ENCODE measurements at regions not wholly inside any gene's neighbourhood (a gene's known extent, or its start where the extent isn't known, plus 50 kb on each side); places are given as distances from the start of the nearest gene placed in this dataset.

DNA sequence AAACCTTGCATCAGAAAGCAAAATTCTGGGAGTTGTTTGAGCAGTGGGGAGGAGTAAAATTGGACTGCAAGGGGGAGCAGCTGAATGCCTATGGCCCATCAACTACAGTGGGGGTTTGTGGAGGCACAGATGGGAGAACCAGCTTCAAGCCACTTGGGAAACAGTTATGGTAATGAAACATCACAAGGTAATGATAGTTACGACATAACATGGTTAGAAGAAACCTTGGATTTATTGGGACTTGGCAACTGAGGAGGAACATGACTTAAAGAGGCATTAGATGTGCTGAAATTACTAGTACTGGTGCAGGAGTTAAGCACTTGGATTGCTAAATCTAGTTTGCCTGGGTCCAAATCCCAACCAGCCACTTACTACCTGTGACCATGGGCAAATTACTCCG, 868.4 kb downstream of the KCNMA1 start:
- TF ChIP-seq, protein P1, sequence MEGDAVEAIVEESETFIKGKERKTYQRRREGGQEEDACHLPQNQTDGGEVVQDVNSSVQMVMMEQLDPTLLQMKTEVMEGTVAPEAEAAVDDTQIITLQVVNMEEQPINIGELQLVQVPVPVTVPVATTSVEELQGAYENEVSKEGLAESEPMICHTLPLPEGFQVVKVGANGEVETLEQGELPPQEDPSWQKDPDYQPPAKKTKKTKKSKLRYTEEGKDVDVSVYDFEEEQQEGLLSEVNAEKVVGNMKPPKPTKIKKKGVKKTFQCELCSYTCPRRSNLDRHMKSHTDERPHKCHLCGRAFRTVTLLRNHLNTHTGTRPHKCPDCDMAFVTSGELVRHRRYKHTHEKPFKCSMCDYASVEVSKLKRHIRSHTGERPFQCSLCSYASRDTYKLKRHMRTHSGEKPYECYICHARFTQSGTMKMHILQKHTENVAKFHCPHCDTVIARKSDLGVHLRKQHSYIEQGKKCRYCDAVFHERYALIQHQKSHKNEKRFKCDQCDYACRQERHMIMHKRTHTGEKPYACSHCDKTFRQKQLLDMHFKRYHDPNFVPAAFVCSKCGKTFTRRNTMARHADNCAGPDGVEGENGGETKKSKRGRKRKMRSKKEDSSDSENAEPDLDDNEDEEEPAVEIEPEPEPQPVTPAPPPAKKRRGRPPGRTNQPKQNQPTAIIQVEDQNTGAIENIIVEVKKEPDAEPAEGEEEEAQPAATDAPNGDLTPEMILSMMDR (IDR thresholded peaks at IDR 0.05), result no peak
- TF ChIP-seq POLR2A (IDR thresholded peaks at IDR 0.05), result no peak

Data from body of pancreas (tissue), 4 donors.